HUDEP-2 (cell line): ENCODE measurements at regions not wholly inside any gene's neighbourhood (a gene's known extent, or its start where the extent isn't known, plus 50 kb on each side); places are given as distances from the start of the nearest gene placed in this dataset.
A peak's percentile ranks its signal among the peaks of the same experiment; 100 is the strongest.

Experiments used
- DNase-seq, 76 experiments: peaks; one replicate each; lab custom pipeline; 2025; ENCODE audit not compliant: unreplicated experiment in 76 of 76; lab: John Stamatoyannopoulos, UW

DNA sequence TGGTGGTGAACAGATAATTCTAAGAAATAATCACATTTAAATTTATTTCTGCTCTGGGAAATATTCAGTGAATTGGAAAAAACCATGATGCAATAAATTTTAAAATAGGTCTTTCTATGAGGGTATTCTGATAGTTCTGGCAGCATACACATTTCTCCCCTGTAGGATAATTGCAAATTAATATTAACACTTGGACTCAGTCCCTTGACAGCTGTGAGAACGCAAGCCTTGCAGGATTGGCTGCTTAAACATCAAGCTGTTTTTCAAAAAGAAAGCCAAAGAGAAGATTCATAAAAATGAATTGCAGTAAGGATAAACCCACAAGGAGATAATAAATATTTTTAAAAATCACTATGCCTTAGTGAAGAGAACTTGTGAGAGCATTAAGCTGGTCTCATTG is 180.0 kb downstream of the MTRR start:
- no peak for DNase-seq

DNA sequence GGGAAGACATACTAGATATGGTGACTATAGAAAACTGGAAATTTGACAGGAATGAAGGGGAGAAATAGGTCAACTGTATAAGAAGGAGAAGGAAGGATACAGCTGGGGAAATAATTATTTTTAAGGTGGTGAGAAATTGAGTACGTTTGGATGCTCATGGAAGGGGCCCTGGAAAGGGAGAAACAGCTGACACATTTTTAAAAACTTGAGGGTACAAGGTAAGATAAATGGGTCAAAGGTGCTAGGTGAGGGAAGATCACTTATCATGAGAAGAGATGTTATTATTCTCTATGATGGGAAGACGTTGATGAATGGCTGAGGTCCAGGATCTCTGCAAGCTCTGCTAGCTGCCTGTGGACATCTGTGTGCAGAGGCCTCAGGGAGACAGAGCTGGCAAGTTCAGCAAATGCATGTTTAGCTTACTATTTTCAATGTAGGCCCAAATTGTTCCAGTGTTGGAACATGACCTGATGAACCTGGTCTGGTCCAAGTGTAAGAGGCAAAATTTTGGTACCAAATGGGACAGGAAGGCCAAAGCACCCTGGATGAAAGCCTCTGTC is 181.7 kb downstream of the MTRR start:
- no peak for DNase-seq

DNA sequence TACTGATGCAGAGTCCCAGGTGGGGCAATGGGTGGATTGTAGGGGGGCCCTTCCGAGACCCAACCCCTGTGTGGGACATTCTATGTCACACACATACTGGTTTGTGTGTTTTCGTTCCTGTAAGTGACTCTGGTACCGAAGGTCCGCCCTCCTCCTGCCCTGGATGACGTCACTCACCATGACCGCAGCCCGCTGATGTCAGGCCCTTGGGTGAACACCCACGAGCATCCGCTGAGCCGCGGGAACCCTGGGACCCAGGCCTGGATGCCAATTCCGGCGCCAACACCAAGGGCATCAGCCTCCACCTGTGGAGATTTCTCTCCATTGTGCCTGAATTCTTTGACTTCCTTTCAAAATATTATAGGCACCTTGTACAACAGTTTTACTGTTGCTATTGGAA is 184.3 kb downstream of the MTRR start:
- DNase-seq = no peak

DNA sequence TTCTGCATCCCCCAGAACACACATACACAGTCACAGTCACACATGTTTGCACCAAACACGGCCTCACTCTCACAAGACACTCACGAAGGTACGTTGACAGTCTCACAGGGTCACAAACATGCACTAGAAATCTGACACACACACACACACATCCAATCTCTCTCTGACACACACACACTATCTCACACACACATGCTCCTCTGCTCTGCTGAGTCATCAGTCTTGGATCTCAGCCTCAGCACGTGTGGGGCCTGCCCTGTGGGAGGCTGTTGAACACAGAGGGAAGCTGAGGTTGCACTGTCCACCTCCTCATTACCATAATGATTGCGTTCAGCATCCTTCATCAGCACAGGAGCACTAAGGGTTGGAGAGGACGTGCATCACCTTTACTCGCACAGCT is 188.8 kb downstream of the MTRR start:
- peak in 72 of 76 experiments; percentile 2 to 78 (median 46) for DNase-seq

DNA sequence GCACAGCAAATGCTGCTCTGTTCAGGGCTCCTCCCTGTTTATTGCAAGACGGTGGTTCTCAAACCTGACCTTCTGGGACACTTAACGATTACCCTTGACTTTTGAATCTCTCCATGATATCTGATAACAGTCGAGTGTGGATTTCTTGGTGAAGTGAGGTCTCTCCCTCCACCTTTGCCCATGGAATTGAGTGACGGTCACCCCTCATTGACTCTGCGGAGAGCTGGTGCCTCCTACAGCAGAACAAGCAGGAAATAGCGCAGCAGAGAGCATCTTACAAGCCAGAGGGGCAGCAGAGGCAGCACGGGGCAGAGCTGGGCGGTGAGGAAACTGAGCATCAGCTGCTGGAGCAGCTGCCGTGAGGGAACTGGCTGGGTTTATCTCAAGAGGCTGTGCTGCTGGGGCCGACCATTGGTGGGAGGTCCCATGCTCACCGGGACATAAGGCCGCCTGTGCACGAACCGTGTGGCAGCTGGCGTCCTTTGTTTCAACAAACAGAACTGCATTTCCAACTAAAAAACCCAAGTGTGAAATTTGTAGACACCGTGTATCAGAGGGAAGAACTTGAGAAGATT is 189.8 kb downstream of the MTRR start:
- DNase-seq = no peak

DNA sequence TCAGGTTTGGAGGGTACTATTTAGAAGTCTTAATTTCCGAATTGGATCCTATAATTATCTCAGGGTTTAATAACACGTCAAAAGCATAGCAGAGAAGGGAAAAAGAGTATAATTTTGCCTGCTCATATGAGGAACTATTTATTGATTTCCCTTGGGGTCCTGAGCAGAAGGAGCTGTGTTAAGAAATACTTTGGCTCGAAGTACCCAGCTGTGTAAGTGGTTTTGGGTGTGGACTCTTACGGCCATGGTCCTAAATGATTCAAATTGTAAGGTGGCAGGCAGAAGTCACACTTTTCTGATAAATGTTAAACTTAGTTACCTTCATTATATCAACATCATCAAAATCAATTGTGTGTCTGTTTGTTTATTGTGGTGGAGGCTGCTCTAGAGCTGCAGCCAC is 190.4 kb downstream of the MTRR start:
- DNase-seq = no peak

DNA sequence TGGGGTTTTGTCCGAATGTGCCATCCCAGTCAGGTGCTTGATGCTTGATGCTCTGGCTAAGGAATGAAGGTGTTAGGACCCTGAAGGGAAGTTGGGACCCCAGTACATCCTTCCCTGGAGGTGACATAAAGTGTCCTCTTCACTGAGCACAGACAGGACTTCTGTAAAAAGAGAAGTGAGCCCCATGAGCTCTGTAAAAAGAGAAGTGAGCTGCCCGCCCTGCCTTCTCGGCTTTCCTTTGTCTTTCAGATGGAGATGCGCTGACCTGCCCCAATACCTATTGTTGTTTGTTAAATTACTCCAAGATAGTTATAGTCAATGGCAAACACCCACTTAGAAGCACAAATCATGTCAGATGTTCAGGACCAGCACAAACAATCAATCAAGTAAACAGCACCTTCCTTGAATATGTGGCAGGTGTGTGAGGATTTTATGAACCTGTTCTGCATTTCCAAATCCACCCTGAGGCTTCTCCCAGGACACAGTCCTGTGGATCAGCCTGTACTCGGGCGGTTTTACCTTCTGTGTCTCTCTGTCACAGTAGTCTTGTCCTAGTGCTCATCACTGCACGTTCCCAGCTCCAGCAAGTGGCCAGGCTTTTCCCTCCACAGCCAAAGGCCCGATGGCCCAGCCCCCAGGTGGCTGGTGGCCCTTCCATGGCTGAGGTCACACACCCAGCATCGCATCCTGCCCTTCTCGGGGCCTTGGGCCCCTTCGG is 191.4 kb downstream of the MTRR start:
- no peak for DNase-seq

DNA sequence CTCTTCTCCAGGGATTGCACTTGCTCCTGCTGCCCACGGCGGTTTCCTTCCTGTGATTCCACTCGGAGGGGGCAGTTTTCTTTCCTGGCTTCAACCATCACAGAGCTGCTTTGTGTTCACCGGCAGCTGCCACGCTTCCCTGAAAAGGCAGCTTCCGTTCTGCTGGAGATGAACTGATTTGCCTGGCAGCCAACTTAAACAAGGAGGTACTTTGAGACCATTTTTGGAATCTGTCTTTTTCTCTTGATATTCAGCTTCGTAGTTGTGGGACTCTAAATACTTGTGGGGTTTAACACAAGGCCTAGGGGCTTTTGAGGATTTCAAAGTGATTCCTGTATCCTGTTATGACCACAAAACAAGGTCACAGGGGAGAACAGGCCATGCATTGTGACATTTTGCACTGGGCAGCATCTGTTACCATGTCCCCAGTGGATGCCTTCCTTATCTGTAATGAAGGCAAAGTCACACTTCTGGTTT is 192.0 kb downstream of the MTRR start:
- DNase-seq = no peak

DNA sequence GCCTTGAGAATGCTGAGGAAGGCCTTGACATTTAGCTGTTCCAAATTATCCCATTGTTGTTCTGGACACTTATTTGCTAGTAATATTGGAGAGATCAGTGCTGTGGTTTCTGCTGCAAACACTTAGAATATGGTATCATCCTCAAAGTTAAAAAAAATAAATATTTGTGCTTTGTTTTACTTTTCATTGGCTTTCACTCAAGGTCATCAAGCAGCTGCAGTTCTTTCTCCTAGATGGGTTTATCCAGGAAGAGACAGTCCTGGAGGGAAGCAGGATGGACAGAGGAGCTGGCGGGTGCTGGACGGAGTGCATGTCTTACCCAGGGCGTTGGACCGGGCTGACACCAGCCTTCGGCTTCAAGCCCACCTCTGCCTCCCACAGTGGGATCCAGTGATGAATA is 193.6 kb downstream of the MTRR start:
- DNase-seq = no peak

DNA sequence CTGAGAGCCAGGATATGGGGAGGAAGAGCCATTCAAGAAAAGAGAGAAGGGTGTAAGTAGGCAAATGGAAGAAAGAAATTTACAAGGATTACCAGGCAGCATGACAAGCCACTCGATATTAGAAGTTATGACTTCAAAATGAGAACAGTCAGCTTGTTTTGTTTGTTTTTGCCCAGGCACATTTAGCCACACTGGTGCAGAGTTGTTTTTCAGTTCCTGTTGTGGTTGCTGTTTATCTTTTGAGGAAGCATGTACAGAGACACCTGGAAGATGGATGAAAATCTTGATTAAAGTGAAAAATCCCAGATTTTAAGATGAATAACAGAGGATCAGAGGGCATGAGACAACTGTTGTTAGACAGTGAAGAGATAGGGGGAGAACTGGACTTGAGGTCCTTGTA is 199.1 kb downstream of the MTRR start:
- no peak for DNase-seq

DNA sequence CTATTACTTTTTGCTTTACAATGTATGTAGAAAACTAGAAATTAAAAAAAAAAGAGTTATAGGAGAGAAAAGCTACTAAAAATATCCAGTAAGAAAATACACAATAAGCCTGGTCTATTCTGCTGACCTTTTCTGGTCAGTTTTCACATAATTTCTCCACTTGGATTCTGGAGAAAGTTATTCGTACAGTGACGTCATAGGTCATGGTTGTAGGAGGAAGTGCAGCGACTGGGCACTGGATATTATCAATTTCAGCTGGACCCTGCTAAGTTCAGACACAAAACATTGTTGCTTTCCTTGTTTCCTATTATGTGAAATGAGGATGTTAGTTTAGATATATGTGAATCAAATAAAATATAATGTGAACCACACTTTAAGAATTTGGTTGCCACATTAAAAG is 201.2 kb downstream of the MTRR start:
- DNase-seq = no peak

DNA sequence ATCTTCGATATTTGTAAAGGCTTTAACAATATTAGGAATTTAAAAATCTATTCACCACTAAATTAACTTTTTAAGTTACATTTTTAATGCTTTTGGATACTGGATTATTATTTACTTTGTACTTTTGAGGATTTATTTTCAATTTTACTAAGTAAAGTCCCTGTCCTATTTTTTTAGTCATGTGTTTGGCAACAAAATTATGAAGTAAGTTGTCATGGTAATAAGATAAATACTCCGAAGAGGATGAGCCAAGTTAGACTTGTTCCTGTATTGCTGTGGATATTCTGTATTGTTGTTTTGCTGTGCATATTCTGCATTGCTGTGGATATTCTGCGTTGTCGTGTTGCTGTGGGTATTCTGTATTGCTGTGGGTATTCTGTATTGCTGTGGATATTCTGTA is 210.1 kb downstream of the MTRR start:
- no peak for DNase-seq

DNA sequence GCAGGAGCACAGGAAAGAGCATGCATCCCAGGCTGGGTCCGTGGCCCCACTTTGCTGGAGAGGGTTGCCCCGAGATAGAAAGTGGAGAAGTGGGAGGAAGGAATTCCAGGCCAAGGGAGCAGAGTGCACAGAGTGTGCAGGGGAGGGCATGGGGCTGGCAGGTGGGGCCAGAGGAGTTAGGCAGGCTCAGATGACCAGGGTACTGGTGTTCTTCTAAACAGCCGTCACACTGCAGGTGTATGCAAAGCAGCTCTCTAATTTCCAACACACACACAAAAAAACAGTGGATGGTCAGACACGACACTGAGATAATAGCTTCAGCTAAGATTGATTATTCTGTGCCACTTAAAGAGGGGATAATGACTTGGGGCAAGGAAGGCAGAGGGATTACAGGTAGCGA is 212.2 kb downstream of the MTRR start:
- DNase-seq = no peak

DNA sequence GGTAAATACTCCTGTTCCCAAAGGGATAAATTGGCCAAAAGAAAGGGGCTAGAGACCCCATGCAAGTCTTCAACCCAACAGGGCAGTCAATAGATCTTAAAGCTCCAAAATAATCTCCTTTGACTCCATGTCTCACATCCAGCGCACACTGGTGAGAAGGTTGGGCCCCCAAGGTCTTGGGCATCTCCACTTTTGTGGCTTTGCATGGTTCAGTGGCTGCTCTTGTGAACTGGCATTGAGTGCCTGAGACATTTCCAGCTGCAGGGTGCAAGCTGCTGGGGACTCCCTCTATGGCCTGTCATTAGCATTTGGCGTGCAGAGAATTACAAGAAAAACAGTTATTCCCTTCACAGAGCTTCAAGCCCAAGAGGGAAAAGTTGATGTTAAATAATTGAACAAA is 224.7 kb downstream of the MTRR start:
- DNase-seq = no peak

DNA sequence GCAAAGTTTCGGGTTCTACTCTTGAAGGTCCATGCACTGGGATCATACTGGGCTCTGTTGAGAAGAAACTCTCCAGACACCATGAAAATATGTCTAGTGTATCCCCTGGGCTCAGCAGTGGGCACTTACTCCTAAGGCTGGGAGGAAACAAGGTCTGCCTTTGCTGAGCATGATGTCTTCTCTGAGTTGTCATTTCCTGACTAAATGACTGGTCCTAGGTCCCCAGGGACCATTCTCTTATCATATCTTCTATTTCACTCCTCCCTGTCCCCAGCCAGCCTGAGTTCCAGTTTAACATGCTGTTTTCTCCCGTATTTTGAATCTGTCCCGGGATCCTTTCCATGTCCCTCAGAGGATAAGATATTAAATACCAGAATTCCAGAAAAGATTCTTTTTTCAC is 225.4 kb downstream of the MTRR start:
- DNase-seq = no peak

DNA sequence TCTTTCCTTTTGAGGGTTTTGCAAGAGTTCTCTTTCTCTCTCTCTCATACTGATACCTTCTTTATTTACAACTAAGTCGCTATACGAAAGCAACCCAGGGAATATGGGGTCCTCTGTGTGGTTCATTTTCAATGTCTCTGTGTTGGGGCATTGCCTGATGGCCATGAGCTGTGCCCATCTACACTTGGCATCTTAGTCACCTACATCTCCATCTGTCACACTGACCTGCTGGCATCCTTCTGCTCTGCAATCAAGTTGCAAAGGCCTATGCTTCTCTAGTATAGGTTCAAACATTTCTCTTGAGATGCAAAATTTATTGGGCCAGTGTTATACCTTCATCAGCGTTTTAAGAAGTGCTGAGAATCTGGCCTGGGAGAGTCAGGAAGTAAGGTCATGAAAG is 228.2 kb downstream of the MTRR start:
- no peak for DNase-seq

DNA sequence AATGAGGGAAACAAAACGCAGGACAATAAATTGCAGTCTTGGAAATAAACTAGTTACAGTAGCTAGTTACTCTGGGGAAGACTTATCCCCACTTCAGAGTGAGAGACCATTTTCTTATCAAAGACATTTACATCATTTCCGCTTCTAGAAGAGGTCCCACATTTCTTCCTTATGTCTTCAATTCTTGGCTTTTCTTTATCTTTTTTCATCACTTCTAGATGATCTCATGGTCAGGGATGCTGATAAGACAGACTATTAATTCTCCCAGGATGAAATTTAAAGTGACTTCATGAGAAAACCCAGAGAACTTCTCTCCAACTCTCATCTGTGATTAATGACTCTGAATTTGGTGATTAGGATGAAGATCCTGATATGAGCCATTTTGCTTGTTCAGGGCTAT is 229.1 kb downstream of the MTRR start:
- DNase-seq = no peak

DNA sequence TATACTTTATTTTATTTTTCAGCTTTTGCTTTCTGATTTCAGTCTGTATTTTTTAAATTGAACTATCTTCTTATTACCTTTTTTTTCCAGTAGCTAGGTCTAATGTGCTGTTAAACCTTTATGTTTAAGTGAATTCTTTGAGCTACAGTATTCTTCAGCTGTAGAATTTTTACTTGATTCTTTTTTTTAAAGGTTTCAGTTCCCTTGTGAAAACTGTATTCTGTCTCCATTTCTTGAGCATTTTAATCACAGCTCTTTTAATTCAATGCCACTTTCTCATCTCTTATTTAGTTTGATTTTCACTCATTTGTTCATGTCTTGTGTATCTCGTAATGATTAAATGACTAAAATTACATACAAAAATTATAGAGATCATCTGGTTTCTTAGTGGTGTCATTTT is 233.8 kb downstream of the MTRR start:
- DNase-seq = no peak

DNA sequence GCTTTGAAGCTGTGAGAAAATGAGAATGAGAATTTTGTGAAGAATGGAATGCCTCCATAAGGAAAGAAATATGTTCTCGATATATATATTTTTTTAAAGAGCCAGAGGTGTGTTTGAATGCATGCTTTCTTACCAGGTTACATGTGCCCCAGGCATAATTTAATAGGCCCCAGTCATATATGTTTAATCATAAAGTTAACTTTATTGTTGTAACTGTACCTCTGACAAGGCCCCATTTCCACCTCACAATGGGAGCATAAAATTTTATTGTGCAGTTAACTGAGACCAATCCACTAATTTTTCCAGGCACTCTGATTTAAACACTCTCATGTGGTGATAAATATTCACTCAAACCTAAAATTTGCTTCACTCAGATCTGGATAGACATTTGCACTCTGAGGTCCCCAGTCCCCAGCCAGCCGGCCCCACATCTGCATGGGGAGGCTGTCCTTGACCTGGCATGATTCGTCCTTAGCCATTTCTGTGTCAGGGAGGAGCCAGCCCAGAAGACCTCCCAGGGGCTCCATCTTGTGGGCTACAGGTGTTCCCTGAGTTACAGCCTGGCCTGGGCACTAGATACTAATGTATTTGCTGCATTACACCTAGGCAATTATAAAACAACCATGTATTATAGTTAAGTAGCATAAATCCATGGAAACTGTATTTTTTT is 245.8 kb downstream of the MTRR start:
- no peak for DNase-seq

DNA sequence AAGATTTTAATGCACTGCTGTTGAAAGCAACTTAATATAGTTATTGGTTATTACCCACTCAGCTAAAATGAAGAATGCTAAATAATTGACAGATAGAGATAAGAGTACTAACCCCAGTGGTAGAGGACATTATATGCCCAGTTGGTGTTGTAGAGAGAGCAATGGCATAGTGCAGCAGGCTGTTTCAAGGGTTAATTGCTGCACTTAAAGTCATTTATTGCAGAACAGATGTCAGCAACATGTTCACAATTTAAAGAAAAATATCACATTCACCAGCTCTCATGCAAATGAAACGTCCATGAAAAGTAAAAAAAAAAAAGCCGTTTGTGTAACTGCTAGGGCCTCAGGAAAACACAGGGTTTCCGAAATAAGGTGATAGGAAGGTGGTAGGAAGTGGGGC is 254.6 kb downstream of the MTRR start:
- no peak for DNase-seq

DNA sequence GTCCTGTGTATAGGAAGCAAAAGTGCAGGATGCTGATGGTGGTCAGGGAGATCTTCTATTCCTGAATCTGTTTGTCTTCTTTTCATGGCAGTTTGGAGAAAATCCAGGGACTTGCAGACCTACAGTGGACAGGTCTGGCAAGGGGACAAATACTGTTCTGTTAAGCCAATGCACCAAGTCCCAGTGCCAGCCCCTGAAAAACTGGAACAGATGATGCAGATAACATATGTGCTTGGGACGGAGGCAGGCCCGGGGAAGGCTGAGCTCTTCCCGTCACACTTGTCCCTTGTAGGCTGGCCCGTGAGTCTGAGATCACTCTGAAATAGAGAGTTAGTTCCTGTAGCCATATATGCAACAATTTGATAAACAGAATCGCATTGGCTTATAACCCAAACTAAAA is 265.7 kb downstream of the MTRR start:
- no peak for DNase-seq

DNA sequence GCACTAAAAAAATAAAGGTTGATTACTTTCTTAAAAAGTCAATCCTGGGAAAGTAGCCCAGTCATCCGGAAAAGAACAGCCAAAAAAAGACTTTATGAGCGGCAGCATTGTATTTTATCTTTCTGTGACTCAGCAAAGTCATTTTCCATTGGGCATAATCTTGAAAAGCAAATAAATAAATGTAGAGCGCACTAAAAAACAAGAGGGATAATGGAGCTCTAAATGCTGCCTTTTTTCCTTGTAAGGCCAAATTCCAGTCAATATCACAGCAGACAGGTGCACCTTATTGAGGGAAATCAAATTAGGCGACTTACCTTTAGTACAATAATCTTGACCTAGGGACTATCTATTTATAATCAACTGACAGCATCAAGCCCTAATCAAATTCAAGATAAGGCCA is 266.8 kb downstream of the MTRR start:
- no peak for DNase-seq
